GM10248 (cell line): ENCODE measurements at regions not wholly inside any gene's neighbourhood (a gene's known extent, or its start where the extent isn't known, plus 50 kb on each side); places are given as distances from the start of the nearest gene placed in this dataset.

Source experiments
- CTCF ChIA-PET: fragments of 300-600 bp; sonication (Branson Sonifier 250); formaldehyde crosslinking; extraction: SDS; loops from one replicate; lab custom pipeline; 2021; ENCODE audit warnings: antibody characterized with exemption; lab: Yijun Ruan, JAX
- POLR2A ChIA-PET: fragments of 350-650 bp; sonication (Branson Sonifier 250); formaldehyde crosslinking; extraction: SDS; loops from one replicate; lab custom pipeline; 2020; ENCODE audit warnings: antibody characterized with exemption; lab: Yijun Ruan, JAX
- DNase-seq: peaks from one replicate; pipeline ENCODE4 v3.0.0; 2012; ENCODE audit errors: extremely low spot score
- CTCF ChIP-seq: IDR thresholded peaks from 2 replicates; pipeline ENCODE4 v1.5.1; 2012; ENCODE audit warnings: mild to moderate bottlenecking, low read depth; ENCODE audit errors: extremely low read depth, missing control alignments, control extremely low read depth

GRCh38 chrX:137426695-137427425 lies 139.1 kb upstream of the ZIC3 start:
- ChIA-PET POLR2A (no interaction called here), CTCF (no interaction called here)
- TF ChIP-seq CTCF: no peak
- no peak for DNase-seq

GRCh38 chrX:137425986-137426385 lies 139.9 kb upstream of the ZIC3 start:
- no peak for TF ChIP-seq CTCF
- ChIA-PET POLR2A (no interaction called here), CTCF (no interaction called here)
- DNase-seq: no peak

DNA sequence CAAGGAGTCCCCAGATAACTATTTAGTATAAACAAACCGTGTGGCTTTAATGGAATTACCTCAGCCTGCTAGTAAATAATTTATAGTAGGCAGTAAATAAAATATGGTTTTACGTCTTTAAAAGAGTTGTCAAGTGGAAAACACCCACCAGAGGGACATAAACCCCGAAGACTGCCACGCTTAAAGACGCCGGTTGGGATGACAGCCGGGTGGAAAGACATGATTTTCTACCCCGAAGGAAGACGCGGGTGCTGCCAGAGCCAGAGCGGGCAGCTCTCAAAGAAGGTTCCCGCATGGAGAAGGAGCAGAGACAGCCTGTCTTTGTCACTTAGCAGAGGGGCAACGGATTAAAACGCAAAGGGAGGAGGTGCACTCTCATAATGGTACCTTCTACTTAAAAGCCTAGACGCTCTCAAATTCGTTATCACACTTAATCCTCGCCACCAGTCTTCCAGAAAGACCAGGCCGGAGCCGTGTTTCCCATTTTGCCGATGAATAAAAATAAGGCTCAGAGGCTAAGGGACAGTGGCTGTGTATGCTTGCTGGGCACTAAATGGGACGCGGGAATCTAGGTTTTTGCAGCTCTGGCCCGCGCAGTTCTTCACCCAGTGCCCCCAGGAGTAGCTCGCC lies 140.5 kb upstream of the ZIC3 start:
- CTCF ChIA-PET: no interaction called here
- no peak for TF ChIP-seq CTCF
- no peak for DNase-seq
- POLR2A ChIA-PET: no interaction called here

DNA sequence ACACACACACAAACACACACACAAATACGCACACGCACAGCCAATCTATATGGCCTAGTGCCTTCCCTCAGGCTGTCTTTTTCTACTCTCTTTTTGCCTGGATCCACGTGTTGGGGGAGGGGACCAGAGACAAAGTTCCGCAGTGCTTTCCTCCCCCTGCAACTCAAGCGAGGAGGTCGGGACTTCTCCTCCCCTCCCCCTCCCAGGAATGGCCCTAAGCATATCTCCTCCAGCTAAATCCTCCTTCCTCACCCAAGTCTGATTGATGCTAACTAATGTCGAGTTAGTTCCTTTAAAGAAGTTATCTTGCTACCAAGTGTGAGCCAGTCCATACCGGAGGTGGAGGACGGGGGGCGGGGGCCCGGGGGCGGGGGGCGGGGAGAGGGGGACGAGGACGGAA lies 141.2 kb upstream of the ZIC3 start:
- CTCF ChIA-PET: no interaction called here
- POLR2A ChIA-PET: no interaction called here
- no peak for TF ChIP-seq CTCF
- no peak for DNase-seq

DNA sequence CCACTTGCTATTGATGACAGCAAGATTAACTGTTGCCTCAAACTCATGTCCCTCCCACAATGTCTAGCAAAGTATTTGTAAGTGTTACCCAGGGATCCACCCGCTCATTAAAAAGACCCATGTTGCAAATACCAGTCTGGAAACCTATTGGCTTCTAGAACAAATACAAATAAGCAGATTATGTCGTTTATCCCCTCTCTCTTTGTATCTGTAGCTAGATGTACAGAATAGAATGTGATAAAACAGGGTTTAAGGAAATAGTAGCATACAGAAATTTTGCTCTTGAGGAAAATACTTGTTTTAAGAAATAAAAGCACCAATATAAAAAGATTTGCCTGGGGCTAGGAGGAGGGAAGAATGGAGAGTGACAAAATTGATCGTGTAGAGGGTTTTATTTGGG lies 142.7 kb upstream of the ZIC3 start:
- no peak for TF ChIP-seq CTCF
- ChIA-PET CTCF (no interaction called here), POLR2A (no interaction called here)
- DNase-seq: no peak

- ChIA-PET CTCF (no interaction called here), POLR2A (no interaction called here)
- DNase-seq: no peak
- TF ChIP-seq CTCF: no peak
Observed at GRCh38 chrX:137418086-137418485, 147.8 kb upstream of the ZIC3 start.
